Stomach (tissue), 8 donors: ENCODE measurements at regions not wholly inside any gene's neighbourhood (a gene's known extent, or its start where the extent isn't known, plus 50 kb on each side); places are given as distances from the start of the nearest gene placed in this dataset.

ENCODE experiments used
- DNase-seq, 2 donors: peaks; one replicate each; pipeline versions ENCODE4 v3.0.0 to v3.0.0-alpha.2; 2013 to 2019
- H3K27ac ChIP-seq, 5 donors: fragments of 200-600 bp in 4 of 5; sonication (generic) in 4 of 5; one replicate each; pipeline ENCODE4 v1.5.1; 2013 to 2019; ENCODE audit warnings: mild to moderate bottlenecking in 1 of 5, moderate library complexity in 1 of 5
- H3K27me3 ChIP-seq, 3 donors: fragments of 200-600 bp; sonication (generic); one replicate each; pipeline ENCODE4 v1.5.1; 2017 to 2019; ENCODE audit warnings: mixed run types in 1 of 3
- H3K36me3 ChIP-seq, 4 donors: fragments of 200-600 bp; sonication (generic); 1 replicate in 3 of 4; 2 replicates in 1 of 4; pipeline ENCODE4 v1.5.1; 2016 to 2019
- H3K4me1 ChIP-seq, 4 donors: fragments of 200-600 bp; sonication (generic); one replicate each; pipeline ENCODE4 v1.5.1; 2016 to 2019
- H3K4me3 ChIP-seq, 4 donors: fragments of 200-600 bp; sonication (generic) in 3 of 4; one replicate each; pipeline ENCODE4 v1.5.1; 2016 to 2019; ENCODE audit warnings: mild to moderate bottlenecking in 1 of 4
- H3K9me3 ChIP-seq, 4 donors: fragments of 200-600 bp; sonication (generic); one replicate each; pipeline ENCODE4 v1.5.1; 2016 to 2019
- EP300 ChIP-seq: sonication (generic); formaldehyde crosslinking; IDR thresholded peaks from one replicate; pipeline ENCODE4 v1.6.1; 2017; ENCODE audit warnings: antibody characterized with exemption
- POLR2A ChIP-seq, 4 donors: fragments of 450-650 bp; IDR thresholded peaks; one replicate each; pipeline ENCODE4 v1.6.1; 2016; ENCODE audit warnings: antibody characterized with exemption in 4 of 4, control low read depth in 2 of 4, mild to moderate bottlenecking in 1 of 4, moderate library complexity in 1 of 4
- POLR2AphosphoS5 ChIP-seq, 3 donors: sonication (generic); formaldehyde crosslinking; IDR thresholded peaks; one replicate each; pipeline ENCODE4 v1.6.1; 2016; ENCODE audit warnings: antibody characterized with exemption in 3 of 3
- WGBS, 5 donors: extraction: QIAGEN DNeasy Blood & Tissue Kit in 3 of 5; methylation state at CpG; one replicate each; pipeline versions ENCODE4 v1.1.5 to v1.1.7; 2013 to 2018; 5-methylcytosine and 5-hydroxymethylcytosine counted together
- intact Hi-C: fragments of 100-400 bp; cut with DNase I; formaldehyde crosslinking; loops from one replicate; pipeline ENCODE4 v1.15.1; 2023; ENCODE audit warnings: low total_unique reads
- TF ChIP-seq, protein P1 (sequence below), 7 experiments: fragments of 450-650 bp in 4 of 7; fragments of 200-600 bp in 3 of 7; sonication (generic) in 3 of 7; IDR thresholded peaks; one replicate each; pipeline ENCODE4 v1.5.1; 2016 to 2019; ENCODE audit warnings: antibody characterized with exemption in 7 of 7, control low read depth in 2 of 7, mild to moderate bottlenecking in 1 of 7
- donor health status: healthy with polysubstance abuse.
- donor health status: Bipolar disorder and iron deficiency.
- donor health status: healthy.

DNA sequence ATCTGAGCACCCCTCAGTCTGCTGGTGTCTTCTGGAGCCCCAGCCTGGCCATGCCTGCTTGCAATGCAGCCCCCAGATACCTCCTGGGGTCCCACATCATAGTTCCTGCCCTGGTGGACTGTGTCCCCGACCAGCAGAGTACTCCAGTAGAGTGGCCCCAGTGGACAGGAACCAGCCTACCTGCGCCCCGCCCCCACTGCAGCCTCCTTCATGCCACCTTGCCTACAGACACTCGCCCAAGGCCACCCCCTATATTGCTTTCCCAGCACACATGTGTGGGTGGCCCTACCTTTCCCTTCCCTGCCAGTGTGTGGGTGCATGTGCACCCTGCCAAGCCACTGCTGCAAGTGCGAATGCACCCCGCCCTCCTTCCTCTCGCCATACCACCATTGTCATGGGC, 204.0 kb downstream of the EDN1 start:
- H3K36me3 ChIP-seq: no peaks in the 10 kb centered on the region
- TF ChIP-seq POLR2AphosphoS5 (IDR thresholded peaks at IDR 0.05): no peak
- intact Hi-C loops: no loop called here
- 91 to 95% (median 94%) methylated on average over 7 of the region's 7 CpGs for WGBS, 5 donors
- no peak for DNase-seq
- H3K4me3 ChIP-seq: no peak overlapping the region
- H3K27me3 ChIP-seq: no peaks in the 10 kb centered on the region
- H3K4me1 ChIP-seq: peaks cover 0 to 4% (median 0%) of the 10 kb centered on the region in 4 donors
- H3K27ac ChIP-seq: no peak overlapping the region
- H3K9me3 ChIP-seq: no peaks in the 10 kb centered on the region

DNA sequence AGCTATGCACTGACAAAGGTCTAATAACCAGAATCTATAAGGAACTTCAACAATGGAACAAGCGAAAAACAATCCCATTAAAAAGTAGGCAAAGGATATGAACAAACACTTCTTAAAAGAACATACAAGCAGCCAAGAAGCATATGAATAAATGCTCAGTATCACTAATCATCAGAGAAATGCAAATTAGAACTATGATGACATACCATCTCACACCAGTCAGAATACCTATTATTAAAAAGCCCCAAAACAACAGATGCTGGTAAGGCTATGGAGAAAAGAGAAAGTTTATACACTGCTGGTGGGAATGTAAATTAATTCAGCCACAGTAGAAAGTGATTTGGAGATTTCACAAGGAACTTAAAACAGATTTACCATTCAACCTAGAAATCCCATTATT, 211.8 kb downstream of the EDN1 start:
- Histone ChIP-seq H3K36me3 (no peaks in the 10 kb centered on the region), H3K27ac (no peak overlapping the region), H3K4me3 (no peak overlapping the region), H3K27me3 (no peaks in the 10 kb centered on the region), H3K9me3 (no peaks in the 10 kb centered on the region), H3K4me1 (no peaks in the 10 kb centered on the region)
- 87 to 97% (median 96%) methylated on average over 1 of the region's 1 CpG for WGBS, 5 donors
- no peak for DNase-seq
- intact Hi-C loops: no loop called here
- TF ChIP-seq, protein P1, sequence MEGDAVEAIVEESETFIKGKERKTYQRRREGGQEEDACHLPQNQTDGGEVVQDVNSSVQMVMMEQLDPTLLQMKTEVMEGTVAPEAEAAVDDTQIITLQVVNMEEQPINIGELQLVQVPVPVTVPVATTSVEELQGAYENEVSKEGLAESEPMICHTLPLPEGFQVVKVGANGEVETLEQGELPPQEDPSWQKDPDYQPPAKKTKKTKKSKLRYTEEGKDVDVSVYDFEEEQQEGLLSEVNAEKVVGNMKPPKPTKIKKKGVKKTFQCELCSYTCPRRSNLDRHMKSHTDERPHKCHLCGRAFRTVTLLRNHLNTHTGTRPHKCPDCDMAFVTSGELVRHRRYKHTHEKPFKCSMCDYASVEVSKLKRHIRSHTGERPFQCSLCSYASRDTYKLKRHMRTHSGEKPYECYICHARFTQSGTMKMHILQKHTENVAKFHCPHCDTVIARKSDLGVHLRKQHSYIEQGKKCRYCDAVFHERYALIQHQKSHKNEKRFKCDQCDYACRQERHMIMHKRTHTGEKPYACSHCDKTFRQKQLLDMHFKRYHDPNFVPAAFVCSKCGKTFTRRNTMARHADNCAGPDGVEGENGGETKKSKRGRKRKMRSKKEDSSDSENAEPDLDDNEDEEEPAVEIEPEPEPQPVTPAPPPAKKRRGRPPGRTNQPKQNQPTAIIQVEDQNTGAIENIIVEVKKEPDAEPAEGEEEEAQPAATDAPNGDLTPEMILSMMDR (IDR thresholded peaks at IDR 0.05): no peak
- TF ChIP-seq POLR2A (IDR thresholded peaks at IDR 0.05) (no peak), EP300 (no peak), POLR2AphosphoS5 (IDR thresholded peaks at IDR 0.05) (no peak)

DNA sequence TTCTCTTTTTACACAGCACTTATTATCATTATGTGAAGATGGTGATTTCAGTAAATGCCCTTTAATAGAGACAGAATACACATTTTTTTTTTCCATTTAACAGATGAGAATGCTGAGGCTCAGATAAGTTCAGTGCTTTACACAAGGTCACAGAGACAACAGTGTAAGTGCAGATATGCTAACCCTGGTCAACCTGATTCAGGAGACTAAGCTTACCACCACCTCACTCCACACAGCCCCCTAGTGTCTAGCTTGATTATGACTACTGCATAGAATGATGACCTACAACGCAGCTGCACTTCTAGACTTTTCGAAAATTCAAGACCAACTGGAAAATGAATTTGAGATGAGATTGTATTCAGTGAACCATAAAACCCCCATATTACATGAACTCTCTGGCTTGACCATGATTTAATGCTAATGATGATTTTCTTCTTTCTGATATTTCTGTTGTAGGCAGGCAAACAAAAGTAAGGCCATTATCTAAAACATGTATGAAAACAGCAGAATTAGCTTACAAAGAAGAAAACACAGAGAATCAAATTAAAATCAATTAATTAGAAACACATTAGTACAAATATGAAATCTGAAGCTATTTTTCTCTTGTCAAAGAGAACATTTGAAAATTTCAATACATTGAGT, 212.1 kb upstream of the PHACTR1 start:
- no peak for TF ChIP-seq POLR2A (IDR thresholded peaks at IDR 0.05)
- TF ChIP-seq, protein P1 (IDR thresholded peaks at IDR 0.05): peak in 4 of 7 experiments; percentile 18 to 37 (median 30)
- WGBS, 5 donors: 84 to 90% (median 87%) methylated on average over 2 of the region's 2 CpGs
- Histone ChIP-seq H3K27me3 (no peaks in the 10 kb centered on the region), H3K9me3 (no peaks in the 10 kb centered on the region), H3K4me1 (no peaks in the 10 kb centered on the region), H3K36me3 (no peaks in the 10 kb centered on the region), H3K4me3 (no peak overlapping the region), H3K27ac (no peak overlapping the region)
- intact Hi-C loops: no loop called here
- DNase-seq: peak in 1 of 2 donors; percentile 21

DNA sequence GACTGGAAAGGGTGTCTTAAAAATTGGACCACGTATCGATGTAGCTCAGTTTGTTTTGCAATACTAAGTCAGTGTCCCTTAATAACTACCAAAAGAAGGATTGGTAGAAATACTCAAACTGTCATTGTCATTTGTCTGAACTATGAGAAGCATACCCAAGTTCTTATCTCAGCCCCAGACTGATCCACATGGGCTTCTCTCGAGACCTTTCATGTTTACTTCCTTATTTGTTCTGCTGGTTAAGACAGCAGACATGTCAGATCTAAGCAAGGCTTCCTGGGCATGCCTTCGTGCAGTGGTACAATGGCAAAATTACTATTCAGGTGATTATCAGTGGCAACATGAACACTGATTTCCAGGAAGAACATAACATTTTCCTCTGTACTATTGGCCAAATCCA, 211.1 kb upstream of the PHACTR1 start:
- no peak for DNase-seq
- WGBS, 5 donors: 58 to 65% (median 63%) methylated on average over 4 of the region's 4 CpGs
- H3K4me1 ChIP-seq: no peaks in the 10 kb centered on the region
- TF ChIP-seq POLR2AphosphoS5 (IDR thresholded peaks at IDR 0.05): no peak
- TF ChIP-seq, protein P1 (IDR thresholded peaks at IDR 0.05): no peak
- no peak for TF ChIP-seq POLR2A (IDR thresholded peaks at IDR 0.05)
- no peak for TF ChIP-seq EP300
- H3K27ac ChIP-seq: no peak overlapping the region
- no peak overlapping the region for H3K4me3 ChIP-seq
- H3K27me3 ChIP-seq: no peaks in the 10 kb centered on the region
- intact Hi-C loops: no loop called here
- no peaks in the 10 kb centered on the region for H3K36me3 ChIP-seq
- no peaks in the 10 kb centered on the region for H3K9me3 ChIP-seq

DNA sequence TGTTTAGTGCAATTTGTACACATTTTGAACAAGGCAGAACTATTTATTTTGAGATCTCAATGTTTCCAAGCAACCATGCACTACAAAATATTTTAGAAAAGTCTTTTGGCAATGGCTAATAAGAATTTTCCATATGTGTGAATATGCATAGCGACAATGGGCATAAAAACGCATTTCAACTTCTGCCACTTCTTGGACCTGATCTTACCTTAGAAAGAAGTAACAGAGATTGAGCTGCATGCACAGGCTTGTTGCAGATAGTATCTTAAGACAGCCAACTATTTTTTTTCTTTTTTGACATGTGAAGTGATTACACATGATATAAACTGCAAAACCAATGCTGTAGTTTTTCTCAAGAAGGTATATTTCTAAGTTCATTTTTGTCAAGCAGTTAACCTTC, 210.4 kb upstream of the PHACTR1 start:
- Histone ChIP-seq H3K27ac (no peak overlapping the region), H3K27me3 (no peaks in the 10 kb centered on the region), H3K36me3 (no peaks in the 10 kb centered on the region), H3K4me1 (no peaks in the 10 kb centered on the region), H3K4me3 (no peak overlapping the region), H3K9me3 (no peaks in the 10 kb centered on the region)
- no peak for DNase-seq
- intact Hi-C loops: no loop called here
- TF ChIP-seq EP300 (no peak), POLR2AphosphoS5 (IDR thresholded peaks at IDR 0.05) (no peak), POLR2A (IDR thresholded peaks at IDR 0.05) (no peak)
- TF ChIP-seq, protein P1 (IDR thresholded peaks at IDR 0.05): no peak
- WGBS, 5 donors: 73 to 92% (median 83%) methylated on average over 2 of the region's 2 CpGs
